HG02678 (cell line): ENCODE measurements at regions not wholly inside any gene's neighbourhood (a gene's known extent, or its start where the extent isn't known, plus 50 kb on each side); places are given as distances from the start of the nearest gene placed in this dataset.

Experiments used
- ATAC-seq: cut with Tn5 transposase; IDR thresholded peaks from one replicate; pipeline ENCODE4 v1.9.1; 2021; ENCODE audit warnings: mild to moderate bottlenecking, moderate library complexity; ENCODE audit not compliant: unreplicated experiment

GRCh38 chr1:55334797-55335196 is 119.6 kb upstream of the USP24 start:
- no peak for ATAC-seq

GRCh38 chr1:55334160-55334559 is 119.0 kb upstream of the USP24 start:
- no peak for ATAC-seq

GRCh38 chr1:55333461-55333860 is 118.3 kb upstream of the USP24 start:
- ATAC-seq = no peak

- no peak for ATAC-seq
These were observed 116.2 kb upstream of the USP24 start for GRCh38 chr1:55331351-55331750.

- no peak for ATAC-seq
These were observed 114.8 kb upstream of the USP24 start for GRCh38 chr1:55329808-55330432.

GRCh38 chr1:55329091-55329490 is 113.9 kb upstream of the USP24 start:
- no peak for ATAC-seq

GRCh38 chr1:55326496-55327243 is 111.5 kb upstream of the USP24 start:
- ATAC-seq = no peak

- ATAC-seq = no peak
These were observed 108.6 kb upstream of the USP24 start for GRCh38 chr1:55323760-55324159.

- no peak for ATAC-seq
These were observed 107.7 kb upstream of the USP24 start for GRCh38 chr1:55322842-55323241.

GRCh38 chr1:55321942-55322341 is 106.8 kb upstream of the USP24 start:
- no peak for ATAC-seq

GRCh38 chr1:55320891-55321290 is 105.7 kb upstream of the USP24 start:
- no peak for ATAC-seq

GRCh38 chr1:55318116-55318817 is 103.1 kb upstream of the USP24 start:
- no peak for ATAC-seq

- no peak for ATAC-seq
These were observed 102.5 kb upstream of the USP24 start for GRCh38 chr1:55317673-55318072.

- ATAC-seq = no peak
These were observed 101.9 kb upstream of the USP24 start for GRCh38 chr1:55316947-55317662.

- ATAC-seq = no peak
These were observed 101.3 kb upstream of the USP24 start for GRCh38 chr1:55316502-55316901.

GRCh38 chr1:55315552-55315951 is 100.4 kb upstream of the USP24 start:
- no peak for ATAC-seq

- ATAC-seq = no peak
These were observed 99.6 kb upstream of the USP24 start for GRCh38 chr1:55314740-55315139.

- no peak for ATAC-seq
These were observed 98.7 kb upstream of the USP24 start for GRCh38 chr1:55313903-55314302.

GRCh38 chr1:55311979-55312378 is 96.8 kb upstream of the USP24 start:
- ATAC-seq = no peak

- ATAC-seq = no peak
These were observed 96.0 kb upstream of the USP24 start for GRCh38 chr1:55311057-55311641.

- ATAC-seq = no peak
These were observed 95.4 kb upstream of the USP24 start for GRCh38 chr1:55310505-55310971.
